ENCODE measurements at regions not wholly inside any gene's neighbourhood (a gene's known extent, or its start where the extent isn't known, plus 50 kb on each side); places are given as distances from the start of the nearest gene placed in this dataset.

- no peak for DNase-seq (ENCODE audit: insufficient read length, low spot score)
- FAIRE-seq, result no peak
These were observed 459.5 kb downstream of the TLR4 start for GRCh38 chr9:118163751-118164150.

- DNase-seq (ENCODE audit: insufficient read length, low spot score) (no peak), FAIRE-seq (no peak)
These were observed 461.2 kb downstream of the TLR4 start for GRCh38 chr9:118165451-118165850.

GRCh38 chr9:118170032-118170955 is 466.1 kb downstream of the TLR4 start:
- FAIRE-seq, result no peak
- no peak for DNase-seq (ENCODE audit: insufficient read length, low spot score)

- FAIRE-seq (no peak), DNase-seq (ENCODE audit: insufficient read length, low spot score) (no peak)
These were observed 473.0 kb downstream of the TLR4 start for GRCh38 chr9:118177241-118177640.

- no peak for FAIRE-seq
- DNase-seq (ENCODE audit: insufficient read length, low spot score), result no peak
These were observed 479.4 kb downstream of the TLR4 start for GRCh38 chr9:118183576-118183975.

- FAIRE-seq, result no peak
- no peak for DNase-seq (ENCODE audit: insufficient read length, low spot score)
These were observed 483.2 kb downstream of the TLR4 start for GRCh38 chr9:118187408-118187807.

GRCh38 chr9:118189615-118190014 is 485.4 kb downstream of the TLR4 start:
- no peak for DNase-seq (ENCODE audit: insufficient read length, low spot score)
- FAIRE-seq, result no peak

- no peak for FAIRE-seq
- no peak for DNase-seq (ENCODE audit: insufficient read length, low spot score)
These were observed 488.6 kb downstream of the TLR4 start for GRCh38 chr9:118192807-118193206.

GRCh38 chr9:118209343-118209742 is 505.1 kb downstream of the TLR4 start:
- DNase-seq (ENCODE audit: insufficient read length, low spot score), result no peak
- no peak for FAIRE-seq

- DNase-seq (ENCODE audit: insufficient read length, low spot score) (no peak), FAIRE-seq (no peak)
These were observed 511.3 kb downstream of the TLR4 start for GRCh38 chr9:118215549-118215948.

GRCh38 chr9:118222375-118222774 is 518.2 kb downstream of the TLR4 start:
- no peak for DNase-seq (ENCODE audit: insufficient read length, low spot score)
- FAIRE-seq, result no peak

- DNase-seq (ENCODE audit: insufficient read length, low spot score), result no peak
- FAIRE-seq, result no peak
These were observed 518.9 kb downstream of the TLR4 start for GRCh38 chr9:118223111-118223510.

GRCh38 chr9:118230329-118230728 is 526.1 kb downstream of the TLR4 start:
- FAIRE-seq, result no peak

GRCh38 chr9:118236625-118237024 is 532.4 kb downstream of the TLR4 start:
- FAIRE-seq, result no peak
- no peak for DNase-seq (ENCODE audit: insufficient read length, low spot score)

More at GRCh38 chr9:118230329-118230728, 526.1 kb downstream of the TLR4 start:
- DNase-seq (ENCODE audit: insufficient read length, low spot score), result no peak

- FAIRE-seq, result no peak
- no peak for DNase-seq (ENCODE audit: insufficient read length, low spot score)
These were observed 533.9 kb downstream of the TLR4 start for GRCh38 chr9:118238139-118238538.

GRCh38 chr9:118252027-118252426 is 547.8 kb downstream of the TLR4 start:
- no peak for FAIRE-seq
- no peak for DNase-seq (ENCODE audit: insufficient read length, low spot score)

- DNase-seq (ENCODE audit: insufficient read length, low spot score), result no peak
These were observed 558.0 kb downstream of the TLR4 start for GRCh38 chr9:118262191-118262590.

GRCh38 chr9:118263949-118264348 is 559.7 kb downstream of the TLR4 start:
- FAIRE-seq (no peak), DNase-seq (ENCODE audit: insufficient read length, low spot score) (no peak)

More at GRCh38 chr9:118262191-118262590, 558.0 kb downstream of the TLR4 start:
- FAIRE-seq, result no peak

GRCh38 chr9:118268046-118268445 is 563.8 kb downstream of the TLR4 start:
- no peak for DNase-seq (ENCODE audit: insufficient read length, low spot score)
- FAIRE-seq, result no peak

GRCh38 chr9:118269623-118270022 is 565.4 kb downstream of the TLR4 start:
- FAIRE-seq (no peak), DNase-seq (ENCODE audit: insufficient read length, low spot score) (no peak)

- DNase-seq (ENCODE audit: insufficient read length, low spot score), result no peak
- FAIRE-seq, result no peak
These were observed 567.1 kb downstream of the TLR4 start for GRCh38 chr9:118271331-118271730.

GRCh38 chr9:118271936-118272335 is 567.7 kb downstream of the TLR4 start:
- FAIRE-seq (no peak), DNase-seq (ENCODE audit: insufficient read length, low spot score) (no peak)
